Skeletal muscle cell (primary cell): ENCODE measurements at regions not wholly inside any gene's neighbourhood (a gene's known extent, or its start where the extent isn't known, plus 50 kb on each side); places are given as distances from the start of the nearest gene placed in this dataset.
A peak's percentile ranks its signal among the peaks of the same experiment; 100 is the strongest.
"Not testable (repeated sequence)": the region's sequence is repeated elsewhere in the genome, so short reads cannot be mapped to it uniquely, and the experiment has no call there.

Experiments
- DNase-seq: peaks from one replicate; pipeline ENCODE4 v3.0.0-alpha.2; 2010; ENCODE audit warnings: low read depth
- H3K4me3 ChIP-seq: 2 replicates; pipeline ENCODE4 v1.5.1; 2011; ENCODE audit warnings: low read depth, mild to moderate bottlenecking, control low read depth, low read length, moderate library complexity

GRCh38 chr9:38518826-38519225 lies 94.6 kb upstream of the IGFBPL1 start:
- H3K4me3 ChIP-seq: no peak overlapping the region
- no peak for DNase-seq

- DNase-seq: peak; percentile 1
- not testable (repeated sequence) for H3K4me3 ChIP-seq
These were observed 92.0 kb upstream of the IGFBPL1 start for GRCh38 chr9:38516273-38516672.

GRCh38 chr9:38515055-38515454 lies 90.8 kb upstream of the IGFBPL1 start:
- H3K4me3 ChIP-seq, DNase-seq: not testable (repeated sequence)

GRCh38 chr9:38510340-38510739 lies 86.1 kb upstream of the IGFBPL1 start:
- DNase-seq: not testable (repeated sequence)

GRCh38 chr9:38507587-38507986 lies 83.3 kb upstream of the IGFBPL1 start:
- no peak for DNase-seq
- no peak overlapping the region for H3K4me3 ChIP-seq

More at GRCh38 chr9:38510340-38510739, 86.1 kb upstream of the IGFBPL1 start:
- not testable (repeated sequence) for H3K4me3 ChIP-seq

GRCh38 chr9:38500171-38500570 lies 75.9 kb upstream of the IGFBPL1 start:
- DNase-seq, H3K4me3 ChIP-seq: not testable (repeated sequence)

GRCh38 chr9:38498551-38498950 lies 74.3 kb upstream of the IGFBPL1 start:
- not testable (repeated sequence) for H3K4me3 ChIP-seq, DNase-seq

GRCh38 chr9:38489057-38489456 lies 64.8 kb upstream of the IGFBPL1 start:
- no peak overlapping the region for H3K4me3 ChIP-seq
- no peak for DNase-seq

- DNase-seq: no peak
- no peak overlapping the region for H3K4me3 ChIP-seq
These were observed 64.0 kb upstream of the IGFBPL1 start for GRCh38 chr9:38488156-38488698.

GRCh38 chr9:38487418-38488155 lies 63.3 kb upstream of the IGFBPL1 start:
- DNase-seq, H3K4me3 ChIP-seq: not testable (repeated sequence)

- no peak overlapping the region for H3K4me3 ChIP-seq
- no peak for DNase-seq
These were observed 62.6 kb upstream of the IGFBPL1 start for GRCh38 chr9:38486837-38487236.

- H3K4me3 ChIP-seq: no peak overlapping the region
- DNase-seq: no peak
These were observed 61.9 kb upstream of the IGFBPL1 start for GRCh38 chr9:38486056-38486615.

- H3K4me3 ChIP-seq, DNase-seq: not testable (repeated sequence)
These were observed 59.9 kb upstream of the IGFBPL1 start for GRCh38 chr9:38484076-38484665.

- H3K4me3 ChIP-seq: no peak overlapping the region
- DNase-seq: no peak
These were observed 58.8 kb upstream of the IGFBPL1 start for GRCh38 chr9:38482918-38483592.

- no peak for DNase-seq
- H3K4me3 ChIP-seq: no peak overlapping the region
These were observed 54.0 kb upstream of the IGFBPL1 start for GRCh38 chr9:38478211-38478610.

GRCh38 chr9:38474476-38474875 lies 50.2 kb upstream of the IGFBPL1 start:
- not testable (repeated sequence) for DNase-seq, H3K4me3 ChIP-seq
